Body of pancreas (tissue), 4 donors: ENCODE measurements at regions not wholly inside any gene's neighbourhood (a gene's known extent, or its start where the extent isn't known, plus 50 kb on each side); places are given as distances from the start of the nearest gene placed in this dataset.

Experiments
- ATAC-seq: fragments of 150-250 bp; one replicate; pipeline ENCODE4 v1.9.1; 2016
- DNase-seq, 4 donors: peaks; one replicate each; pipeline ENCODE4 v3.0.0-alpha.2; 2019
- H3K27ac ChIP-seq, 4 donors: fragments of 200-600 bp; sonication (generic); 1 replicate in 3 of 4; 2 replicates in 1 of 4; pipeline versions ENCODE4 v1.5.1 to v1.6.1; 2016 to 2019; ENCODE audit warnings: mild to moderate bottlenecking in 1 of 4, mixed read lengths in 1 of 4, moderate library complexity in 1 of 4
- H3K27me3 ChIP-seq, 2 donors: fragments of 200-600 bp; sonication (generic); one replicate each; pipeline ENCODE4 v1.6.0; 2016; ENCODE audit warnings: mild to moderate bottlenecking in 1 of 2
- H3K36me3 ChIP-seq, 2 donors: fragments of 200-600 bp; sonication (generic); replicated peaks in 1 of 2; 2 replicates each; pipeline ENCODE4 v1.5.1; 2016; ENCODE audit warnings: low read depth in 2 of 2; ENCODE audit not compliant: insufficient read depth in 1 of 2
- H3K4me1 ChIP-seq: fragments of 200-600 bp; sonication (generic); one replicate; pipeline ENCODE4 v1.6.0; 2016
- H3K4me3 ChIP-seq, 2 donors: fragments of 200-600 bp; sonication (generic); 1 replicate in 1 of 2; 2 replicates in 1 of 2; pipeline ENCODE4 v1.5.1; 2016 to 2019
- H3K9me3 ChIP-seq, 3 donors: fragments of 200-600 bp; sonication (generic); 1 replicate in 2 of 3; 2 replicates in 1 of 3; pipeline ENCODE4 v1.5.1; 2016
- CTCF ChIP-seq, 7 experiments: fragments of 450-650 bp in 4 of 7; fragments of 200-600 bp in 3 of 7; sonication (generic) in 3 of 7; IDR thresholded peaks; one replicate each; pipeline ENCODE4 v1.5.1; 2016 to 2019; ENCODE audit warnings: antibody characterized with exemption in 7 of 7
- POLR2A ChIP-seq, 3 donors: fragments of 450-650 bp; IDR thresholded peaks; one replicate each; pipeline ENCODE4 v1.6.1; 2016; ENCODE audit warnings: antibody characterized with exemption in 3 of 3, mild to moderate bottlenecking in 2 of 3
- WGBS, 2 donors: methylation state at CpG; one replicate each; pipeline ENCODE4 v1.1.5; 2017; 5-methylcytosine and 5-hydroxymethylcytosine counted together
- intact Hi-C: fragments of 100-400 bp; cut with DNase I; formaldehyde crosslinking; loops from one replicate; pipeline ENCODE4 v1.15.1; 2023

DNA sequence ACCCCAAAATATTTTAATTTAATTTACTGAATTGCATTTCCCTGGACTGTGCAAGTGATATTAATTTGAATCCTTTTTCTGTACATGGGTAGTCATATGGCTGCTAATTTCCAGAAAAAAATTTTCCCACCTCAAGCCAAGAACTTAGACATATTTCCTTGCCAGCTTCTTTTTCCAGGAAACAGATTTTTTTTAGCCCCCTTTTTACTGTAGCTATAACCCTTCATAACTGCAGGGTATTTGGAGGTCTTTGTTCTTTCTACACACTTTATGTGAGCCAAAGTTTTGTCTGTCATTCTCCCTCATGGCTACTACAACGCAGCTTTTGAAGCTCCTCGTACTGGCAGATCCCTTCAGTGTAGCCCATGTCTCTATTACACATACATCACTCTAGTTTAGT is 261.2 kb upstream of the PIK3R1 start:
- Histone ChIP-seq H3K27me3 (no peaks in the 10 kb centered on the region), H3K9me3 (no peaks in the 10 kb centered on the region), H3K36me3 (no peaks in the 10 kb centered on the region), H3K4me1 (no peaks in the 10 kb centered on the region), H3K27ac (no peak overlapping the region), H3K4me3 (no peak overlapping the region)
- 85 to 94% methylated on average over 2 of the region's 2 CpGs for WGBS, 2 donors
- ATAC-seq = no peak
- TF ChIP-seq CTCF (IDR thresholded peaks at IDR 0.05) (no peak), POLR2A (IDR thresholded peaks at IDR 0.05) (no peak)
- intact Hi-C loops = no loop called here
- no peak for DNase-seq

DNA sequence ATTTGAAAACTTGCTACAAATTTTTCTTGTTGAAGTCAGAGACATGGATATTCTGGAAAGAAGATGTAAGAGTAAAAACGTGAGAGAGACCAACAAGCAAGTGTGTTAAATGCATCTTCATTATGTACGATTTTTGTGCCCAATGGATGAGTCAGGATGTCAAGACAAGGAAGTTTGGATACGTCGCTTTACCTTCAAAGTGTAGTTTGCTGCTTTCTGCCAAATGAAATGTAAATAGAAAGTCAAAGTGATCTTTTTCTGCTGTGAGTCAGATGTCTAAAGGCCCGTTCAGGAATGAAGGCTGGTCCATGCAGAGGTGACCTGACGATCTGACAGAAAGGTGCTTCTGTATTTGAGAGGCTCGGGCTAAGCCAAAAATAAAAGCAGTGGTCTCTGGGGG is 273.1 kb upstream of the PIK3R1 start:
- H3K27me3 ChIP-seq = no peaks in the 10 kb centered on the region
- H3K4me3 ChIP-seq = no peak overlapping the region
- 71 to 79% methylated on average over 7 of the region's 7 CpGs for WGBS, 2 donors
- DNase-seq (no peak), ATAC-seq (no peak)
- intact Hi-C loops = no loop called here
- no peak overlapping the region for H3K27ac ChIP-seq
- H3K9me3 ChIP-seq = no peaks in the 10 kb centered on the region
- TF ChIP-seq POLR2A (IDR thresholded peaks at IDR 0.05) (no peak), CTCF (IDR thresholded peaks at IDR 0.05) (no peak)
- no peaks in the 10 kb centered on the region for H3K4me1 ChIP-seq
- no peaks in the 10 kb centered on the region for H3K36me3 ChIP-seq

DNA sequence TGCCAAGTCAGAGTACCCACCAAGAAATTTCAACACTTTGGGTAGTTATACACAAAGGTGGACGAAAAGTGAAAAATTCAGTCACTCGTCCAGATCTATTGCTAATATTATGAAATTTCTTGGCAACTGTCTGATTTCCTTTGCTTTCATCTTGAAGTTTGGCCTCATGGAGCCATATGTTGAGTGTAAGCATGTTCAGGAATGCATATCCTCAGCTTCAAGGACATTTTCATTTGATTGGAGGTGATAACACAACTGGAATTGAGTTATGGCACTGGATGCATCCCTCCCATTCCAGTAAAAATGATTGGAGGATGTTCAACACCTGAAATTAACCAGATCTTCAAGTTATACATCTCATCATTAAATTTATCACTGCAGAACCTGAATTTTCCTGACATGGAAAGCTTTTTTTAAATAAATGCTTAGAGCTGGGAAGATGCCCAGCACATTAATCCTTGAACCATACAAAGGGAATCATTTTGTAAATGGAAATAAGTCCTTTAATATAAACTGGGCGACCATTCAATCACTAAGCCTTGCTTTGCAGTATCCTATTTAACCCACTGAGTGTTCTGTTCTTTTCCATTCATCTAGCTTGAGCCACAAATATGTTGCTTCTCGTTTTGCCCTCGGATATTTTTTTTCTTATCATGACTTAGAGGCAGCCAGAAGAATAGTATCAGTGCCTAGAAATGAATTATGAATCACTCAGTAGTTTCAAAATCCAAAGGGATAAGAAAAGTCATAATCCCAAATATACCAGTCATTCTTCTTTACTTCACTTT is 273.7 kb upstream of the PIK3R1 start:
- DNase-seq (no peak), ATAC-seq (no peak)
- Histone ChIP-seq H3K4me1 (no peaks in the 10 kb centered on the region), H3K36me3 (no peaks in the 10 kb centered on the region), H3K27ac (no peak overlapping the region), H3K4me3 (no peak overlapping the region), H3K27me3 (no peaks in the 10 kb centered on the region), H3K9me3 (no peaks in the 10 kb centered on the region)
- TF ChIP-seq POLR2A (IDR thresholded peaks at IDR 0.05) (no peak), CTCF (IDR thresholded peaks at IDR 0.05) (no peak)
- intact Hi-C loops = no loop called here
- WGBS, 2 donors = 45 to 68% methylated on average over 5 of the region's 5 CpGs

GRCh38 chr5:67935908-67936566 is 279.5 kb upstream of the PIK3R1 start:
- DNase-seq = peak in 1 of 4 donors; percentile 27
- intact Hi-C loops = no loop called here
- TF ChIP-seq POLR2A (IDR thresholded peaks at IDR 0.05) (no peak), CTCF (IDR thresholded peaks at IDR 0.05) (no peak)
- no peaks in the 10 kb centered on the region for H3K9me3 ChIP-seq
- no peaks in the 10 kb centered on the region for H3K27me3 ChIP-seq
- no peak overlapping the region for H3K27ac ChIP-seq
- ATAC-seq = no peak
- WGBS, 2 donors = 50 to 59% methylated on average over 4 of the region's 4 CpGs
- no peak overlapping the region for H3K4me3 ChIP-seq
- no peaks in the 10 kb centered on the region for H3K4me1 ChIP-seq
- no peaks in the 10 kb centered on the region for H3K36me3 ChIP-seq
